Neural cell (in vitro differentiated cells): ENCODE measurements at regions not wholly inside any gene's neighbourhood (a gene's known extent, or its start where the extent isn't known, plus 50 kb on each side); places are given as distances from the start of the nearest gene placed in this dataset.

Experiments used
- H2AFZ ChIP-seq: fragments of 200-600, 300-800 bp; sonication (generic), shearing (Covaris generic); 2 replicates; pipeline ENCODE4 v1.6.0; 2014; ENCODE audit warnings: low read depth, mild to moderate bottlenecking, antibody characterized with exemption, low read length, moderate library complexity
- H3F3A ChIP-seq: fragments of 200-600 bp; shearing (Covaris generic); 2 replicates; pipeline ENCODE4 v1.6.1; 2016; ENCODE audit warnings: mild to moderate bottlenecking, moderate library complexity, mixed read lengths, antibody characterized with exemption, low read length; ENCODE audit not compliant: insufficient read depth, poor library complexity, severe bottlenecking
- H3K27ac ChIP-seq: fragments of 200-600, 300-800 bp; sonication (generic), shearing (Covaris generic); 2 replicates; pipeline ENCODE4 v1.5.1; 2014; ENCODE audit warnings: mild to moderate bottlenecking, low read length, moderate library complexity
- H3K27me3 ChIP-seq: fragments of 300-800, 200-600 bp; sonication (generic), shearing (Covaris generic); 2 replicates; pipeline ENCODE4 v1.6.0; 2014; ENCODE audit warnings: mild to moderate bottlenecking, low read depth, low read length, moderate library complexity; ENCODE audit not compliant: insufficient read depth
- H3K36me3 ChIP-seq: fragments of 300-800, 200-600 bp; sonication (generic), shearing (Covaris generic); 2 replicates; pipeline ENCODE4 v1.5.1; 2014; ENCODE audit warnings: mild to moderate bottlenecking, antibody characterized with exemption, low read length, moderate library complexity; ENCODE audit not compliant: insufficient read depth
- H3K4me2 ChIP-seq: fragments of 300-800, 200-600 bp; sonication (generic), shearing (Covaris generic); 2 replicates; pipeline ENCODE4 v1.6.0; 2014; ENCODE audit warnings: mild to moderate bottlenecking, low read length
- H3K4me3 ChIP-seq: fragments of 300-800, 200-600 bp; sonication (generic), shearing (Covaris generic); 2 replicates; pipeline ENCODE4 v1.5.1; 2014; ENCODE audit warnings: mild to moderate bottlenecking, low read length, moderate library complexity
- H3K79me2 ChIP-seq: fragments of 200-600 bp; shearing (Covaris generic); replicated peaks from 2 replicates; pipeline ENCODE4 v1.6.0; 2014; ENCODE audit warnings: mild to moderate bottlenecking, low read length, moderate library complexity; ENCODE audit not compliant: insufficient read depth
- H3K9ac ChIP-seq: fragments of 300-800, 200-600 bp; sonication (generic), shearing (Covaris generic); 2 replicates; pipeline ENCODE4 v1.6.1; 2016; ENCODE audit warnings: mild to moderate bottlenecking, low read length, mixed read lengths
- H3K9me2 ChIP-seq: fragments of 200-600 bp; shearing (Covaris generic); 2 replicates; pipeline ENCODE4 v1.6.1; 2016; ENCODE audit warnings: mild to moderate bottlenecking, low read length, mixed read lengths; ENCODE audit not compliant: insufficient read depth
- H3K9me3 ChIP-seq: fragments of 200-600, 300-800 bp; sonication (generic), shearing (Covaris generic); 2 replicates; pipeline ENCODE4 v1.6.1; 2016; ENCODE audit warnings: mild to moderate bottlenecking, mixed run types, low read length, moderate library complexity, mixed read lengths
- H4K20me1 ChIP-seq: fragments of 200-600 bp; shearing (Covaris generic); 2 replicates; pipeline ENCODE4 v1.6.1; 2016; ENCODE audit warnings: mild to moderate bottlenecking, mixed run types; ENCODE audit not compliant: insufficient read depth
- EP300 ChIP-seq: fragments of 450-650 bp; conservative IDR thresholded peaks from 2 replicates; pipeline ENCODE4 v1.6.1; 2014; ENCODE audit warnings: antibody characterized with exemption, mild to moderate bottlenecking, moderate library complexity; ENCODE audit not compliant: poor library complexity, severe bottlenecking
- EZH2 ChIP-seq: fragments of 200-600, 300-800 bp; shearing (Covaris generic), sonication (generic); IDR thresholded peaks from 2 replicates; pipeline ENCODE4 v1.6.1; 2014; ENCODE audit warnings: antibody characterized with exemption, low read length, borderline replicate concordance, mild to moderate bottlenecking; ENCODE audit not compliant: insufficient read depth, poor library complexity, severe bottlenecking
- MXI1 ChIP-seq: fragments of 450-650 bp; conservative IDR thresholded peaks from 2 replicates; pipeline ENCODE4 v1.6.1; 2014; ENCODE audit warnings: antibody characterized with exemption, mild to moderate bottlenecking; ENCODE audit not compliant: poor library complexity, severe bottlenecking
- POLR2AphosphoS5 ChIP-seq: IDR thresholded peaks from 2 replicates; pipeline ENCODE4 v1.6.1; 2012
- RAD21 ChIP-seq: fragments of 450-650 bp; conservative IDR thresholded peaks from 2 replicates; pipeline ENCODE4 v1.6.1; 2014; ENCODE audit warnings: antibody characterized with exemption, mild to moderate bottlenecking, moderate library complexity
- SMC3 ChIP-seq: fragments of 450-650 bp; conservative IDR thresholded peaks from 2 replicates; pipeline ENCODE4 v1.6.1; 2014; ENCODE audit warnings: antibody characterized with exemption, mild to moderate bottlenecking, moderate library complexity; ENCODE audit not compliant: poor library complexity
- TAF1 ChIP-seq: IDR thresholded peaks from 2 replicates; pipeline ENCODE4 v1.6.1; 2012; ENCODE audit warnings: low read depth
- TF ChIP-seq, protein P1 (sequence below): IDR thresholded peaks from 2 replicates; pipeline ENCODE4 v1.6.1; 2012; ENCODE audit warnings: borderline replicate concordance
- TF ChIP-seq, protein P2 (sequence below): fragments of 450-650 bp; IDR thresholded peaks from 2 replicates; pipeline ENCODE4 v1.5.1; 2014; ENCODE audit warnings: antibody characterized with exemption, mild to moderate bottlenecking, moderate library complexity; ENCODE audit not compliant: poor library complexity, severe bottlenecking

DNA sequence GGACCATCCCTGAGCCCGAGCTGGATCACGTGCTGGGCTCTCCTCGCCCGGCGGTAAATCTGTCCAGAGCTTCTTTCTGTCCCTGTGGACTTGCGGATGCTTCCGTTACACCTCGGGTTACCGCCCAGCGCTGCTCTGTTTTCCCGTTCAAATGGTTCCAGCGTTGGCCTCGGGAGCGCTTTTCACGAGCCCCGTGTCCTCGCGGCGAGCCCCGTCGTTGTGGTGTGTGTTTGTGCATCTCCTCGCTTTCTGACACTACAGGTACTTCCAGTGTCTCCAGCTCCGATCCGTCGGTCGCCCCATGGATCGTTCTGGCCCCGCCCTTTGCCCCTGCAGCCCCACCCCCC is 77.4 kb downstream of the RTP5 start:
- no peak overlapping the region for H3K4me2 ChIP-seq
- no peak overlapping the region for H3K27ac ChIP-seq
- TF ChIP-seq EP300 (no peak), RAD21 (no peak), MXI1 (no peak), EZH2 (no peak), SMC3 (no peak), POLR2AphosphoS5 (no peak), TAF1 (no peak)
- TF ChIP-seq, protein P1, sequence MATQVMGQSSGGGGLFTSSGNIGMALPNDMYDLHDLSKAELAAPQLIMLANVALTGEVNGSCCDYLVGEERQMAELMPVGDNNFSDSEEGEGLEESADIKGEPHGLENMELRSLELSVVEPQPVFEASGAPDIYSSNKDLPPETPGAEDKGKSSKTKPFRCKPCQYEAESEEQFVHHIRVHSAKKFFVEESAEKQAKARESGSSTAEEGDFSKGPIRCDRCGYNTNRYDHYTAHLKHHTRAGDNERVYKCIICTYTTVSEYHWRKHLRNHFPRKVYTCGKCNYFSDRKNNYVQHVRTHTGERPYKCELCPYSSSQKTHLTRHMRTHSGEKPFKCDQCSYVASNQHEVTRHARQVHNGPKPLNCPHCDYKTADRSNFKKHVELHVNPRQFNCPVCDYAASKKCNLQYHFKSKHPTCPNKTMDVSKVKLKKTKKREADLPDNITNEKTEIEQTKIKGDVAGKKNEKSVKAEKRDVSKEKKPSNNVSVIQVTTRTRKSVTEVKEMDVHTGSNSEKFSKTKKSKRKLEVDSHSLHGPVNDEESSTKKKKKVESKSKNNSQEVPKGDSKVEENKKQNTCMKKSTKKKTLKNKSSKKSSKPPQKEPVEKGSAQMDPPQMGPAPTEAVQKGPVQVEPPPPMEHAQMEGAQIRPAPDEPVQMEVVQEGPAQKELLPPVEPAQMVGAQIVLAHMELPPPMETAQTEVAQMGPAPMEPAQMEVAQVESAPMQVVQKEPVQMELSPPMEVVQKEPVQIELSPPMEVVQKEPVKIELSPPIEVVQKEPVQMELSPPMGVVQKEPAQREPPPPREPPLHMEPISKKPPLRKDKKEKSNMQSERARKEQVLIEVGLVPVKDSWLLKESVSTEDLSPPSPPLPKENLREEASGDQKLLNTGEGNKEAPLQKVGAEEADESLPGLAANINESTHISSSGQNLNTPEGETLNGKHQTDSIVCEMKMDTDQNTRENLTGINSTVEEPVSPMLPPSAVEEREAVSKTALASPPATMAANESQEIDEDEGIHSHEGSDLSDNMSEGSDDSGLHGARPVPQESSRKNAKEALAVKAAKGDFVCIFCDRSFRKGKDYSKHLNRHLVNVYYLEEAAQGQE = no peak
- TF ChIP-seq, protein P2, sequence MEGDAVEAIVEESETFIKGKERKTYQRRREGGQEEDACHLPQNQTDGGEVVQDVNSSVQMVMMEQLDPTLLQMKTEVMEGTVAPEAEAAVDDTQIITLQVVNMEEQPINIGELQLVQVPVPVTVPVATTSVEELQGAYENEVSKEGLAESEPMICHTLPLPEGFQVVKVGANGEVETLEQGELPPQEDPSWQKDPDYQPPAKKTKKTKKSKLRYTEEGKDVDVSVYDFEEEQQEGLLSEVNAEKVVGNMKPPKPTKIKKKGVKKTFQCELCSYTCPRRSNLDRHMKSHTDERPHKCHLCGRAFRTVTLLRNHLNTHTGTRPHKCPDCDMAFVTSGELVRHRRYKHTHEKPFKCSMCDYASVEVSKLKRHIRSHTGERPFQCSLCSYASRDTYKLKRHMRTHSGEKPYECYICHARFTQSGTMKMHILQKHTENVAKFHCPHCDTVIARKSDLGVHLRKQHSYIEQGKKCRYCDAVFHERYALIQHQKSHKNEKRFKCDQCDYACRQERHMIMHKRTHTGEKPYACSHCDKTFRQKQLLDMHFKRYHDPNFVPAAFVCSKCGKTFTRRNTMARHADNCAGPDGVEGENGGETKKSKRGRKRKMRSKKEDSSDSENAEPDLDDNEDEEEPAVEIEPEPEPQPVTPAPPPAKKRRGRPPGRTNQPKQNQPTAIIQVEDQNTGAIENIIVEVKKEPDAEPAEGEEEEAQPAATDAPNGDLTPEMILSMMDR = no peak
- H3K36me3 ChIP-seq = no peaks in the 10 kb centered on the region
- H3K27me3 ChIP-seq = no peaks in the 10 kb centered on the region
- H3K9ac ChIP-seq = no peak overlapping the region
- H4K20me1 ChIP-seq = no peaks in the 10 kb centered on the region
- no peaks in the 10 kb centered on the region for H3F3A ChIP-seq
- no peak overlapping the region for H2AFZ ChIP-seq
- H3K9me3 ChIP-seq = no peaks in the 10 kb centered on the region
- no peaks in the 10 kb centered on the region for H3K79me2 ChIP-seq
- H3K9me2 ChIP-seq = no peaks in the 10 kb centered on the region
- no peak overlapping the region for H3K4me3 ChIP-seq

DNA sequence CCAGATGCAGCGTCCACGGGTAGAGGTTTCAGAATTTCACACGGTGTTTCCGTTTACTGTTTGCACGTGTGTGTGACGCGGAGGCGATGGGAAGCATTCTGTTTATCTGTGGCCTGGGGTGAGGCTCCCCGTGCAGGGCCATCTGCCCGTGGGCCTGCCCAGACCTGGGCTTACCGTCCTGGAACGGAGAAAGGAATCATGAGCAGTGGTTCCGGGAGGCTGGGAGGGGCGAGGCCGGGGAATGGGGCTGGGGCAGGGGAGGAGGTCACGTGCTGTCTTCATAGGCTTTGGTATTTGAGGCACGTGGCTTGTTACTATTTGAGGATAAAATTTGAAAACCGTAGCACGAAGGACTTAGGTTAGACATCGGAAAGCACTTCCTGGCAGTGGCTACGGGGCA is 77.9 kb downstream of the RTP5 start:
- no peak overlapping the region for H2AFZ ChIP-seq
- no peaks in the 10 kb centered on the region for H3K36me3 ChIP-seq
- no peaks in the 10 kb centered on the region for H3K79me2 ChIP-seq
- H3K9ac ChIP-seq = no peak overlapping the region
- no peaks in the 10 kb centered on the region for H4K20me1 ChIP-seq
- H3K27me3 ChIP-seq = no peaks in the 10 kb centered on the region
- TF ChIP-seq RAD21 (no peak), POLR2AphosphoS5 (no peak), EZH2 (no peak), SMC3 (no peak), TAF1 (no peak), MXI1 (no peak), EP300 (no peak)
- TF ChIP-seq, protein P2 = no peak
- TF ChIP-seq, protein P1 = no peak
- no peaks in the 10 kb centered on the region for H3K9me2 ChIP-seq
- no peaks in the 10 kb centered on the region for H3F3A ChIP-seq
- no peak overlapping the region for H3K4me3 ChIP-seq
- H3K9me3 ChIP-seq = no peaks in the 10 kb centered on the region
- H3K27ac ChIP-seq = no peak overlapping the region
- no peak overlapping the region for H3K4me2 ChIP-seq
